ENCODE measurements at regions not wholly inside any gene's neighbourhood (a gene's known extent, or its start where the extent isn't known, plus 50 kb on each side); places are given as distances from the start of the nearest gene placed in this dataset.
"Not testable (repeated sequence)": the region's sequence is repeated elsewhere in the genome, so short reads cannot be mapped to it uniquely, and the experiment has no call there.

DNA sequence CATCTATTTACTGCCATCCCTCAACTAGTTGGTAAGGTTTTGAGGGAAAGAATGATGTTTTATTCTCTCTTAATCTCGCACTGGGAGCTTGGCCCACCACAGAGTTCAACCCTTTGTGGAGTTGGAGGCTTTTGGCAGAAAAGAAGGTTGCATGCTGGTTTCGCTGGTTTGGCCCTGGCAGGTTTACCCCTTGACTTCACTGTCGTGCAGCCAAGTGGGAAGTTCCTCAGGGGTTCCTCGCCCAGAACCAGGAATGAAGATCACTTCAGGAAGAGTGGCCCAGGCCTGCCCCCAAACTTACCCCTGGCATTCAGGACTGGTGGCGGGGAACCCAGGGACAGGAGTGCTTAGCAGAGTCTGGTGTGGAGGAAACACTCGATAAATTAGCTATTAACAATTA is 103.1 kb upstream of the LYZL2 start:
- no peak for DNase-seq (ENCODE audit: low spot score)
- TF ChIP-seq CTCF (conservative IDR thresholded peaks at IDR 0.05; ENCODE audit: low read depth), result no peak
- CTCF ChIA-PET, result interaction anchor here (1.0 kb wide), 1 partner anchor 62 kb away, joined by 4 read pairs; no protein-coding TSS in a partner anchor
- H3K27ac ChIP-seq, result no peak overlapping the region
- POLR2A ChIA-PET (ENCODE audit: low non-redundant PET), result no interaction called here

GRCh38 chr10:30731963-30732362 is 102.4 kb upstream of the LYZL2 start:
- ChIA-PET POLR2A (ENCODE audit: low non-redundant PET) (no interaction called here), CTCF (no interaction called here)
- no peak overlapping the region for H3K27ac ChIP-seq
- TF ChIP-seq CTCF (conservative IDR thresholded peaks at IDR 0.05; ENCODE audit: low read depth), result no peak
- DNase-seq (ENCODE audit: low spot score), result no peak

DNA sequence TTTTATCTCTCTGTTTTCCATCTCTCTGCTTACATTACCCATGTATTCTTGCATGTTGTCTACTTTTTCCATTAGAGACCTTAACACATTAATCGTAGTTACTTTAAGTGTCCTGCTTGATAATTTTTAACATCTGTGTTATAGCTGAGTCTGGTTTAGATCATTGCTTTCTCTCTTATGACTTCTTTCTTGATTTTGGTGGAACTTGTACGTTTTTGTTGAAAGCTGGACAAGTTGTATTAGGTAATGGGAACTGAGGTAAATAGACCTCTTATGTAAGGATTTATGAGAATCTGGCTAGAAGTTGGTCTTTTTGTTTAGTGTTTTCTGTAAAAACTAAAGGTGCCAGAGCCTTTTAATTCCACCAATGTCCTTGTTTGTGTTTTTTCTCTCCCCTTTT is 100.8 kb upstream of the LYZL2 start:
- no peak for DNase-seq (ENCODE audit: low spot score)

GRCh38 chr10:30728766-30729165 is 99.2 kb upstream of the LYZL2 start:
- POLR2A ChIA-PET (ENCODE audit: low non-redundant PET), result no interaction called here
- no peak for DNase-seq (ENCODE audit: low spot score)
- no peak for TF ChIP-seq CTCF (conservative IDR thresholded peaks at IDR 0.05; ENCODE audit: low read depth)
- no peak overlapping the region for H3K27ac ChIP-seq
- CTCF ChIA-PET, result no interaction called here

More for the DNA sequence above, 100.8 kb upstream of the LYZL2 start:
- TF ChIP-seq CTCF (conservative IDR thresholded peaks at IDR 0.05; ENCODE audit: low read depth), result no peak
- POLR2A ChIA-PET (ENCODE audit: low non-redundant PET), result no interaction called here
- H3K27ac ChIP-seq, result no peak overlapping the region
- CTCF ChIA-PET, result interaction anchor here (0.6 kb wide), 2 partner anchors 66 to 791 kb away, joined by 3 read pairs; no protein-coding TSS in a partner anchor

DNA sequence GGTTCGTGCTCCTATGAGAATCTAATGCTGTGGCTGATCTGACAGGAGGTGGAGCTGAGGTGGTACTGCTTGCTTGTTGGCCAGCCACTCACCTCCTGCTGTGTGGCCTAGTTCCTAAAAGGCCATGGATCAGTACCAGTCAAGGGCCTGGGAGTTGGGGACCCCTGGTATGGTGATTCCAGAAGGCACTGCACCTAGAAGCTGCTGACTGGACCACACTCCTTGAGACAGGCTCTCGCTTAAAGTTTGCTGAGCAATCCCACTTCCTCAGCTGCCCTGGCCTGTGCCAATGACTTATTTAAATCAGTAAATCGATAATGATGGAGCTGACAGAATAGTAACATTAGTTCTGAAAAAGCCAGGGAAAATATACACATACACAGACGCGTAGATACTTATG is 98.6 kb upstream of the LYZL2 start:
- POLR2A ChIA-PET (ENCODE audit: low non-redundant PET), result no interaction called here
- TF ChIP-seq CTCF (conservative IDR thresholded peaks at IDR 0.05; ENCODE audit: low read depth), result no peak
- H3K27ac ChIP-seq, result no peak overlapping the region
- CTCF ChIA-PET, result interaction anchor here (0.5 to 0.8 kb wide), 2 partner anchors 1080 to 1187 kb away, joined by 3 read pairs; no protein-coding TSS in a partner anchor
- no peak for DNase-seq (ENCODE audit: low spot score)

GRCh38 chr10:30727524-30727923 is 98.0 kb upstream of the LYZL2 start:
- POLR2A ChIA-PET (ENCODE audit: low non-redundant PET), result no interaction called here
- H3K27ac ChIP-seq, result no peak overlapping the region
- no peak for TF ChIP-seq CTCF (conservative IDR thresholded peaks at IDR 0.05; ENCODE audit: low read depth)
- CTCF ChIA-PET, result interaction anchor here (0.5 to 0.8 kb wide), 4 partner anchors 10 to 1188 kb away, joined by 3 read pairs; no protein-coding TSS in a partner anchor
- DNase-seq (ENCODE audit: low spot score), result no peak

DNA sequence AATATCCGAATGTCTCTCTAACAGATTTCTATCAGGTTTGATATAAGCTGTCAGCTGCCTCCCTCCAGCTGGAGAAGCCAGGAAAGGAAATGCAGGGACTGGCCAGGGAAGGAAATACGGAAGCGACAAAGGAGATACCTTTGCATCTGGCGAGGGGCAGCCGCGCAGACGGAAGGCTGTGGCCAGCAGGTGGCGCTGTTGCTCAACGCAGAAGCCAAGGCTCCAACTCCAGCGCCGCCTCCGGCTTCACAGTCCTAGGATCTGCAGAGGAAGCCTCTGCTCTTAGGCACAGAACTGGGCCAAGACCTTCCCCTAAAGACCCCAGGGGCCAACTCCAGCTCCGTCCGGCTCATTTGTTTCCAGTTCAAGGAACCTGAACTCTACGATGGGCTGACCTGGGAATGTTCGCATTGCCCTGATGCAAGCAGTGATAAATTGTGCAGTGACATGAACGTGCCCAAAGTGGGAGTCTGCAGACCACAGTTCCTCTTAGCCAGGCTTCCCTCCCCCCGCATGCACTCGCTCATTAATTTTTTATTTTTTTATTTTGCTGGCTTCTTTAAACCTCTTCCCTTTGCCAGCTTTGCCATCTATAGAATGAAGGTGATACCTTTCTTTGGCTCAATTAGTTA is 97.3 kb upstream of the LYZL2 start:
- CTCF ChIA-PET, result interaction anchor here (0.6 to 0.7 kb wide), 8 partner anchors 10 to 1204 kb away, joined by 3 to 5 read pairs (median 3); partner anchors contain the start of gene ZNF438
- H3K27ac ChIP-seq; POLR2A ChIA-PET (ENCODE audit: low non-redundant PET): not testable (repeated sequence)
- DNase-seq (ENCODE audit: low spot score), result peak; percentile 30

Data from RWPE1 (cell line).